ENCODE measurements at regions not wholly inside any gene's neighbourhood (a gene's known extent, or its start where the extent isn't known, plus 50 kb on each side); places are given as distances from the start of the nearest gene placed in this dataset.
"Not testable (repeated sequence)": the region's sequence is repeated elsewhere in the genome, so short reads cannot be mapped to it uniquely, and the experiment has no call there.

GRCh38 chr7:138363721-138364120 is 96.3 kb upstream of the TRIM24 start:
- Histone ChIP-seq H3K36me3 (no peaks in the 10 kb centered on the region), H3K4me1 (no peaks in the 10 kb centered on the region), H3K27me3 (no peaks in the 10 kb centered on the region), H3K9me3 (peaks cover 0 to 20% (median 11%) of the 10 kb centered on the region in 3 donors), H3K4me3 (no peak overlapping the region), H3K27ac (no peak overlapping the region)
- intact Hi-C loops (cut with DNase I) = no loop called here
- TF ChIP-seq POLR2A (IDR thresholded peaks at IDR 0.05) = no peak
- TF ChIP-seq, protein P1, sequence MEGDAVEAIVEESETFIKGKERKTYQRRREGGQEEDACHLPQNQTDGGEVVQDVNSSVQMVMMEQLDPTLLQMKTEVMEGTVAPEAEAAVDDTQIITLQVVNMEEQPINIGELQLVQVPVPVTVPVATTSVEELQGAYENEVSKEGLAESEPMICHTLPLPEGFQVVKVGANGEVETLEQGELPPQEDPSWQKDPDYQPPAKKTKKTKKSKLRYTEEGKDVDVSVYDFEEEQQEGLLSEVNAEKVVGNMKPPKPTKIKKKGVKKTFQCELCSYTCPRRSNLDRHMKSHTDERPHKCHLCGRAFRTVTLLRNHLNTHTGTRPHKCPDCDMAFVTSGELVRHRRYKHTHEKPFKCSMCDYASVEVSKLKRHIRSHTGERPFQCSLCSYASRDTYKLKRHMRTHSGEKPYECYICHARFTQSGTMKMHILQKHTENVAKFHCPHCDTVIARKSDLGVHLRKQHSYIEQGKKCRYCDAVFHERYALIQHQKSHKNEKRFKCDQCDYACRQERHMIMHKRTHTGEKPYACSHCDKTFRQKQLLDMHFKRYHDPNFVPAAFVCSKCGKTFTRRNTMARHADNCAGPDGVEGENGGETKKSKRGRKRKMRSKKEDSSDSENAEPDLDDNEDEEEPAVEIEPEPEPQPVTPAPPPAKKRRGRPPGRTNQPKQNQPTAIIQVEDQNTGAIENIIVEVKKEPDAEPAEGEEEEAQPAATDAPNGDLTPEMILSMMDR (IDR thresholded peaks at IDR 0.05) = no peak
- no peak for DNase-seq
- 58 to 61% methylated on average over 2 of the region's 2 CpGs for WGBS, 2 donors

- WGBS, 2 donors = 73 to 75% methylated on average over 2 of the region's 2 CpGs
- H3K36me3 ChIP-seq; H3K27ac ChIP-seq; H3K27me3 ChIP-seq; intact Hi-C loops (cut with DNase I); DNase-seq; H3K4me3 ChIP-seq; H3K4me1 ChIP-seq: not testable (repeated sequence)
- H3K9me3 ChIP-seq = peaks cover 0 to 44% (median 30%) of the 10 kb centered on the region in 3 donors
Observed at GRCh38 chr7:138366137-138366536, 93.9 kb upstream of the TRIM24 start.

DNA sequence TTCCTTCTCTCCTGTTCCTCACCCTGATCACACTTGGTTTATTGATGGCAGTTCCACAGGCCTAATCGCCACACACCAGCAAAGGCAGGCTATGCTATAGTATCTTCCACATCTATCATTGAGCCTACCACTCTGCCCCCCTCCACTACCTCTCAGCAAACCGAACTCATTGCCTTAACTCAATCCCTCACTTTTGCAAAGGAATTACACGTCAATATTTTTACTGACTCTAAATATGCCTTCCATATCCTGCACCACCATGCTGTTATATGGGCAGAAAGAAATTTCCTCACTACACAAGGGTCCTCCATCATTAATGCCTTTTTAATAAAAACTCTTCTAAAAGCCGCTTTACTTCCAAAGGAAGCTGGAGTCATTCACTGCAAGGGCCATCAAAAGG is 93.4 kb upstream of the TRIM24 start:
- H3K4me1 ChIP-seq; DNase-seq; intact Hi-C loops (cut with DNase I); H3K27me3 ChIP-seq; H3K27ac ChIP-seq; H3K4me3 ChIP-seq; H3K36me3 ChIP-seq: not testable (repeated sequence)
- H3K9me3 ChIP-seq = peaks cover 0 to 49% (median 31%) of the 10 kb centered on the region in 3 donors
- WGBS, 2 donors = 91 to 92% methylated on average over 4 of the region's 4 CpGs

DNA sequence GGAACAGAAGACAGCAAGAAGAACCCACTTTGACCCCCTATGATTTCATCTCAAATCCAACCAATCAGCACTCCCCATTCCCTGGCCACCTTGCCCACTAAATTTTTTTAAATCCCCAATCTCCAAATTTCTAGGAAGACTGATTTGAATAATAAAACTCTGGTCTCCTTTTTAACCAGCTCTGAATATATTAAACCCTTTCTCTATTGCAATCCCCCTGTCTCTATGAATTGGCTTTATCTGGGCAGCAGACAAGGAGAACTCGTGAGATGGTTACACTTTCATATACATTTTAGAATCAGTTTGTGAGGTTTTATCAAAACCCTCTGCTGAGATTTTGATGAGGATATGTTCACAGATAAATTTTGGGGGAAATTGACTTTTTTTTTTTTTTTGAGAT is 90.3 kb upstream of the TRIM24 start:
- TF ChIP-seq POLR2A (IDR thresholded peaks at IDR 0.05) = no peak
- TF ChIP-seq, protein P1 (IDR thresholded peaks at IDR 0.05) = no peak
- no peaks in the 10 kb centered on the region for H3K36me3 ChIP-seq
- no peaks in the 10 kb centered on the region for H3K4me1 ChIP-seq
- DNase-seq = no peak
- no peak overlapping the region for H3K27ac ChIP-seq
- H3K9me3 ChIP-seq = peaks cover 0 to 52% (median 31%) of the 10 kb centered on the region in 3 donors
- WGBS, 2 donors = 81 to 83% methylated on average over 1 of the region's 1 CpG
- intact Hi-C loops (cut with DNase I) = no loop called here
- no peak overlapping the region for H3K4me3 ChIP-seq
- no peaks in the 10 kb centered on the region for H3K27me3 ChIP-seq

- H3K4me3 ChIP-seq = no peak overlapping the region
- no peak overlapping the region for H3K27ac ChIP-seq
- DNase-seq = no peak
- H3K9me3 ChIP-seq = peaks cover 0 to 52% (median 31%) of the 10 kb centered on the region in 3 donors
- no peaks in the 10 kb centered on the region for H3K27me3 ChIP-seq
- TF ChIP-seq, protein P1 (IDR thresholded peaks at IDR 0.05) = no peak
- no peak for TF ChIP-seq POLR2A (IDR thresholded peaks at IDR 0.05)
- no peaks in the 10 kb centered on the region for H3K4me1 ChIP-seq
- no peaks in the 10 kb centered on the region for H3K36me3 ChIP-seq
- intact Hi-C loops (cut with DNase I) = no loop called here
- 67 to 81% methylated on average over 2 of the region's 2 CpGs for WGBS, 2 donors
Observed at GRCh38 chr7:138370956-138371355, 89.1 kb upstream of the TRIM24 start.

GRCh38 chr7:138374119-138374693 is 85.9 kb upstream of the TRIM24 start:
- Histone ChIP-seq H3K9me3 (peaks cover 0 to 28% (median 17%) of the 10 kb centered on the region in 3 donors), H3K4me1 (no peaks in the 10 kb centered on the region), H3K4me3 (no peak overlapping the region), H3K27me3 (no peaks in the 10 kb centered on the region), H3K27ac (no peak overlapping the region), H3K36me3 (no peaks in the 10 kb centered on the region)
- intact Hi-C loops (cut with DNase I) = no loop called here
- WGBS, 2 donors = 77 to 95% methylated on average over 3 of the region's 3 CpGs
- TF ChIP-seq, protein P1 (IDR thresholded peaks at IDR 0.05) = no peak
- TF ChIP-seq POLR2A (IDR thresholded peaks at IDR 0.05) = no peak
- DNase-seq = no peak

All from esophagus squamous epithelium (tissue), 5 donors.